DND-41 (cell line): ENCODE measurements at regions not wholly inside any gene's neighbourhood (a gene's known extent, or its start where the extent isn't known, plus 50 kb on each side); places are given as distances from the start of the nearest gene placed in this dataset.

Experiments used
- ATAC-seq: fragments of 200-7000 bp; cut with Tn5 transposase; 3 replicates; pipeline ENCODE4 v1.9.1; 2021; ENCODE audit warnings: low read depth; ENCODE audit not compliant: insufficient read depth
- DNase-seq: peaks from one replicate; pipeline ENCODE4 v3.0.0-alpha.2; 2020
- H2AFZ ChIP-seq: 2 replicates; pipeline ENCODE4 v1.6.0; 2012; ENCODE audit warnings: low read depth, low read length
- H3K27ac ChIP-seq: 2 replicates; pipeline ENCODE4 v1.5.1; 2012; ENCODE audit warnings: low read length, inconsistent platforms
- H3K27me3 ChIP-seq: fragments of 200-600 bp; sonication (generic); 2 replicates; pipeline ENCODE4 v1.6.0; 2012; ENCODE audit warnings: low read length, mild to moderate bottlenecking, inconsistent platforms; ENCODE audit not compliant: insufficient read depth, poor library complexity
- H3K36me3 ChIP-seq: 2 replicates; pipeline ENCODE4 v1.5.1; 2012; ENCODE audit warnings: low read length, inconsistent platforms; ENCODE audit not compliant: insufficient read depth
- H3K4me1 ChIP-seq: 2 replicates; pipeline ENCODE4 v1.5.1; 2012; ENCODE audit warnings: mild to moderate bottlenecking, low read length; ENCODE audit not compliant: insufficient read depth
- H3K4me2 ChIP-seq: 2 replicates; pipeline ENCODE4 v1.6.0; 2012; ENCODE audit warnings: mild to moderate bottlenecking, moderate library complexity, low read length, inconsistent platforms; ENCODE audit not compliant: insufficient read depth
- H3K4me3 ChIP-seq, 2 experiments: fragments of 200-600 bp in 1 of 2; shearing (Covaris generic) in 1 of 2; 2 replicates each; pipeline ENCODE4 v1.5.1; 2012 to 2016; ENCODE audit warnings: inconsistent platforms in 2 of 2, low read length in 2 of 2, mild to moderate bottlenecking in 2 of 2, low read depth in 1 of 2, moderate library complexity in 1 of 2
- H3K79me2 ChIP-seq: 2 replicates; pipeline ENCODE4 v1.6.0; 2012; ENCODE audit warnings: low read length, inconsistent platforms; ENCODE audit not compliant: insufficient read depth
- H3K9ac ChIP-seq: 2 replicates; pipeline ENCODE4 v1.6.0; 2012; ENCODE audit warnings: low read depth, mild to moderate bottlenecking, inconsistent platforms, low read length, moderate library complexity
- H3K9me3 ChIP-seq: 2 replicates; pipeline ENCODE4 v1.5.1; 2012; ENCODE audit warnings: low read length, moderate library complexity, mild to moderate bottlenecking, inconsistent platforms; ENCODE audit not compliant: insufficient read depth, severe bottlenecking
- H4K20me1 ChIP-seq: 2 replicates; pipeline ENCODE4 v1.6.0; 2012; ENCODE audit warnings: low read length; ENCODE audit not compliant: insufficient read depth
- CTCF ChIP-seq: IDR thresholded peaks from 2 replicates; pipeline ENCODE4 v1.5.1; 2012; ENCODE audit warnings: borderline replicate concordance, low read length, moderate library complexity, mild to moderate bottlenecking; ENCODE audit not compliant: poor library complexity, severe bottlenecking; ENCODE audit errors: extremely low read depth
- EZH2 ChIP-seq: IDR thresholded peaks from 3 replicates; pipeline ENCODE4 v1.6.1; 2012; ENCODE audit warnings: borderline replicate concordance, low read depth, mild to moderate bottlenecking, moderate library complexity, low read length, inconsistent platforms; ENCODE audit not compliant: severe bottlenecking

- Histone ChIP-seq H3K36me3 (no peaks in the 10 kb centered on the region), H3K9ac (no peak overlapping the region), H3K79me2 (no peaks in the 10 kb centered on the region), H3K4me3 (no peak overlapping the region), H4K20me1 (peaks cover 3% of the 10 kb centered on the region; the same call in 1 of the 2 replicates), H3K27ac (no peak overlapping the region), H2AFZ (no peak overlapping the region), H3K4me1 (no peaks in the 10 kb centered on the region), H3K9me3 (no peaks in the 10 kb centered on the region), H3K27me3 (peaks cover 8% of the 10 kb centered on the region), H3K4me2 (no peak overlapping the region)
- DNase-seq (no peak), ATAC-seq (no peak)
- TF ChIP-seq EZH2 (no peak), CTCF (no peak)
Observed at GRCh38 chr6:3520281-3521230, 63.7 kb upstream of the SLC22A23 start.

- no peak for ATAC-seq
Observed at GRCh38 chr6:3518356-3519190, 61.7 kb upstream of the SLC22A23 start.

GRCh38 chr6:3517350-3517749 lies 60.5 kb upstream of the SLC22A23 start:
- no peak overlapping the region for H2AFZ ChIP-seq
- no peak overlapping the region for H3K27ac ChIP-seq
- H3K79me2 ChIP-seq: no peaks in the 10 kb centered on the region
- no peak overlapping the region for H3K4me2 ChIP-seq
- no peaks in the 10 kb centered on the region for H3K36me3 ChIP-seq
- peaks cover 3% of the 10 kb centered on the region for H3K27me3 ChIP-seq
- no peaks in the 10 kb centered on the region for H3K9me3 ChIP-seq
- H3K4me1 ChIP-seq: no peaks in the 10 kb centered on the region
- DNase-seq (no peak), ATAC-seq (no peak)
- no peak overlapping the region for H3K4me3 ChIP-seq
- peaks cover 3% of the 10 kb centered on the region; the same call in 1 of the 2 replicates for H4K20me1 ChIP-seq
- H3K9ac ChIP-seq: no peak overlapping the region
- TF ChIP-seq EZH2 (no peak), CTCF (no peak)

More at GRCh38 chr6:3518356-3519190, 61.7 kb upstream of the SLC22A23 start:
- Histone ChIP-seq H3K79me2 (no peaks in the 10 kb centered on the region), H3K27ac (no peak overlapping the region), H3K4me1 (no peaks in the 10 kb centered on the region), H3K9ac (no peak overlapping the region), H3K9me3 (no peaks in the 10 kb centered on the region), H3K27me3 (peaks cover 7% of the 10 kb centered on the region), H3K4me2 (no peak overlapping the region), H3K36me3 (no peaks in the 10 kb centered on the region), H4K20me1 (peaks cover 3% of the 10 kb centered on the region; the same call in 1 of the 2 replicates), H3K4me3 (no peak overlapping the region), H2AFZ (no peak overlapping the region)
- TF ChIP-seq CTCF: no peak
- DNase-seq: no peak
